Gastrocnemius medialis (tissue), 4 donors: ENCODE measurements at regions not wholly inside any gene's neighbourhood (a gene's known extent, or its start where the extent isn't known, plus 50 kb on each side); places are given as distances from the start of the nearest gene placed in this dataset.

Source experiments
- POLR2A ChIP-seq, 2 donors: fragments of 450-650 bp; IDR thresholded peaks; one replicate each; pipeline ENCODE4 v1.6.1; 2017; ENCODE audit warnings: antibody characterized with exemption in 2 of 2, mild to moderate bottlenecking in 2 of 2, moderate library complexity in 2 of 2
- TF ChIP-seq, protein P1 (sequence below), 5 experiments: fragments of 450-650 bp in 3 of 5; fragments of 200-600 bp in 2 of 5; sonication (generic) in 2 of 5; IDR thresholded peaks in 4 of 5; conservative IDR thresholded peaks in 1 of 5; 1 replicate in 4 of 5; 2 replicates in 1 of 5; pipeline ENCODE4 v1.5.1; 2016 to 2019; ENCODE audit warnings: antibody characterized with exemption in 5 of 5, mild to moderate bottlenecking in 3 of 5, moderate library complexity in 3 of 5

DNA sequence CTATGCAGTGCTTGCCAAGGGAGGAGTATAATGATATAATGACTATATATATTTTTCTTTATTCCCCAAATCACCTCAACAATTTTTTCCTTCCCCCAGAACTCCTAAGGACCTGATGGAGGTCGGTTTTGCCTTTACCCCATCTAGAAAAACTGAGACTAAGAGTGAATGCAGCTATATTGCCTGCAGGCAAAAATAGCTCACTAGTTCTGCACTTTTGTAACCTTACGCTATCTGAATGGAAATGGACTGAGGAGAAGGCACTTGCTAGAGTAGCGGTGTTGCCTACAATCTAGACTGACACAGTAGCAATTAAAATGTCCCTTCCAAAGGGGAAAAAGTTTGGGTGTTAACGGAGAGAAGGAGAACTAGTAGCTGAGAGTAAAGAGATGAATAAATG lies 379.5 kb upstream of the SEMA6D start:
- TF ChIP-seq, protein P1, sequence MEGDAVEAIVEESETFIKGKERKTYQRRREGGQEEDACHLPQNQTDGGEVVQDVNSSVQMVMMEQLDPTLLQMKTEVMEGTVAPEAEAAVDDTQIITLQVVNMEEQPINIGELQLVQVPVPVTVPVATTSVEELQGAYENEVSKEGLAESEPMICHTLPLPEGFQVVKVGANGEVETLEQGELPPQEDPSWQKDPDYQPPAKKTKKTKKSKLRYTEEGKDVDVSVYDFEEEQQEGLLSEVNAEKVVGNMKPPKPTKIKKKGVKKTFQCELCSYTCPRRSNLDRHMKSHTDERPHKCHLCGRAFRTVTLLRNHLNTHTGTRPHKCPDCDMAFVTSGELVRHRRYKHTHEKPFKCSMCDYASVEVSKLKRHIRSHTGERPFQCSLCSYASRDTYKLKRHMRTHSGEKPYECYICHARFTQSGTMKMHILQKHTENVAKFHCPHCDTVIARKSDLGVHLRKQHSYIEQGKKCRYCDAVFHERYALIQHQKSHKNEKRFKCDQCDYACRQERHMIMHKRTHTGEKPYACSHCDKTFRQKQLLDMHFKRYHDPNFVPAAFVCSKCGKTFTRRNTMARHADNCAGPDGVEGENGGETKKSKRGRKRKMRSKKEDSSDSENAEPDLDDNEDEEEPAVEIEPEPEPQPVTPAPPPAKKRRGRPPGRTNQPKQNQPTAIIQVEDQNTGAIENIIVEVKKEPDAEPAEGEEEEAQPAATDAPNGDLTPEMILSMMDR (IDR thresholded peaks at IDR 0.05 in 4 of 5, conservative IDR thresholded peaks at IDR 0.05 in 1 of 5): no peak
- no peak for TF ChIP-seq POLR2A (IDR thresholded peaks at IDR 0.05)
